ENCODE measurements at regions not wholly inside any gene's neighbourhood (a gene's known extent, or its start where the extent isn't known, plus 50 kb on each side); places are given as distances from the start of the nearest gene placed in this dataset.

DNA sequence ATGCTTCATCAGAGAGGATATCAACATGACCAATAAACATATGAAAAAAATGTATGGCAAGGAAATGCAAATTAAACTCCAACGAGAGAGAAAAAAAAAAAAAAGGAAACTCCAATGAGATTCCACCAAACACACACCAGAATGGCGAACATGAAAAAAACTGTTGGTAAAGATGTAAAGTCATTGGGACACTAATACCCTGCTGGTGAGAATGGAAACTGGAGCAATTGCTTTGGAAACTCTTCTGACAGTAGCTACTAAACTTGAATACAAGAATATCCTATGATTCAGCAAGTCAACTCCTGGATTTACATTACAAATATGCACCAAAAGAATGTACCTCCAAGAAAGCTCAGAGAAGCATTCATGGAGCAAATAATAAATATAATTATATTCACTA, 260.7 kb upstream of the ECI2 start:
- no peak for TF ChIP-seq EZH2 (IDR thresholded peaks at IDR 0.05)
- no peak for TF ChIP-seq POLR2AphosphoS5 (IDR thresholded peaks at IDR 0.05; ENCODE audit: borderline replicate concordance, low read depth, low read length)

Data from SK-N-MC (cell line).